ENCODE measurements at regions not wholly inside any gene's neighbourhood (a gene's known extent, or its start where the extent isn't known, plus 50 kb on each side); places are given as distances from the start of the nearest gene placed in this dataset.

DNA sequence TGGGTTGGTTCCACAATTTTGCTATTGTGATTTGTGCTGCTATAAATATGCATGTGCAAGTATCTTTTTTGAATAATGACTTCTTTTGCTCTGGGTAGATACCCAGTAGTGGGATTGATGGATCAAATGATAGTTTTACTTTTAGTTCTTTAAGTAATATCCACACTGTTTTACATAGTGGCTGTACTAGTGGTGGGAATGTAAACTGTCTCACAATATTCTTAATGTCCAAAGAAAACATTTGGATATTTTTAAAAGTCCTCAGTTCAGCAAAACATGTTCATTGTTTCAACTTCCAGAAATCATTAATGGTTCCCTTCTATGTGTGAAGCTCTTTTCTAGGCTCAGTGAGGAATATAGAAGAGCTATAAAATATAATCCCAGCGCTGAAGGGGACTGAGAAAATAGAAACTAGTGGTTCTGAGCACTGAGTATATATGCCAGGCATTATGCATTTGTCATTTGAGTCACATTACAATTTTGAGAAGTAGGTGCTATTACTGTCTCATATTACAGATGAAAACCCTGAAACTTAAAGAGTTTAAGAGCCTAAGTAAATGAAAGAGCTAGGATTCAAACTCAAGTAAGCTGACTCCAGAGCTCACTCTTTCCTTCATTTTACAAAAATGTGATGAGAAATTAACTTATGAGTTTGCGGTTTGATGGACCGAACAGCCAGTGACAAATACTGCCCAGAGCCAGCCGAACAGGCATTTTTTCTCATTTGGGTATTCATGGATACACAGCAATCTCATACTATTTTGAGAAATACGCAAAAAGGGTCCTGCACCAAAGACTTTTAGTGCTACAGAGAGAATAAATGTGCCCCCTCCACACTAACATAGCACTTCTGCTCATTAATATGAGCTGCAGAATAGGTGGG, 250.1 kb downstream of the TBX18 start:
- Histone ChIP-seq H3K36me3 (ENCODE audit: control insufficient read depth, insufficient read depth, low read length) (no peaks in the 10 kb centered on the region), H3K27ac (ENCODE audit: low read depth, low read length) (no peak overlapping the region), H3K27me3 (ENCODE audit: control insufficient read depth, insufficient read depth, low read length) (no peaks in the 10 kb centered on the region), H3K9me3 (ENCODE audit: control insufficient read depth, insufficient read depth, low read length) (no peaks in the 10 kb centered on the region), H3K4me1 (ENCODE audit: control insufficient read depth, insufficient read depth, low read length) (no peaks in the 10 kb centered on the region), H3K4me3 (ENCODE audit: low read depth, low read length) (no peak overlapping the region)
- 80% methylated on average over 1 of the region's 5 CpGs for WGBS (ENCODE audit: insufficient coverage)
- no peak for DNase-seq (ENCODE audit: low read depth in 4 of 6, low spot score in 6 of 6)

DNA sequence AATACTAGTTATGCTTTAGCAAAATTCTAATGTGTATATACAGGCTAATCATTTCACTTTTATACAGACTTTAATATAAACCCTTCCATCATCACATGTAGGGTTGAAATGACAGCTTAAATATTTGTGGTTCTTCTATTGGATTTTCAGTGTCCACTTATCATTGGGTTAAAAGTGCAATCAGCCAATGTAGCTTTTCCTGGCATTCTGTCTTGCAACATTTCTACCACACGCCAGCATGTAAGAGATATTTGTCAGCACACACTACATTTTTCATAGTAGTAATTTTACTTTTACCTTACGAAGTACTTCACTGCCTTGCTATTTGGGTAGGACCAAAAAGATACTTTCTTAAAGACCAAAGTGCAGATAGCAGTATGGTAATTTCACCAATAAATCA, 252.0 kb downstream of the TBX18 start:
- Histone ChIP-seq H3K27ac (ENCODE audit: low read depth, low read length) (no peak overlapping the region), H3K4me3 (ENCODE audit: low read depth, low read length) (no peak overlapping the region), H3K9me3 (ENCODE audit: control insufficient read depth, insufficient read depth, low read length) (no peaks in the 10 kb centered on the region), H3K36me3 (ENCODE audit: control insufficient read depth, insufficient read depth, low read length) (no peaks in the 10 kb centered on the region), H3K4me1 (ENCODE audit: control insufficient read depth, insufficient read depth, low read length) (no peaks in the 10 kb centered on the region), H3K27me3 (ENCODE audit: control insufficient read depth, insufficient read depth, low read length) (no peaks in the 10 kb centered on the region)
- DNase-seq (ENCODE audit: low read depth in 4 of 6, low spot score in 6 of 6), result no peak
- WGBS (ENCODE audit: insufficient coverage), result no CpG with 5 or more reads among the region's 2 CpGs

DNA sequence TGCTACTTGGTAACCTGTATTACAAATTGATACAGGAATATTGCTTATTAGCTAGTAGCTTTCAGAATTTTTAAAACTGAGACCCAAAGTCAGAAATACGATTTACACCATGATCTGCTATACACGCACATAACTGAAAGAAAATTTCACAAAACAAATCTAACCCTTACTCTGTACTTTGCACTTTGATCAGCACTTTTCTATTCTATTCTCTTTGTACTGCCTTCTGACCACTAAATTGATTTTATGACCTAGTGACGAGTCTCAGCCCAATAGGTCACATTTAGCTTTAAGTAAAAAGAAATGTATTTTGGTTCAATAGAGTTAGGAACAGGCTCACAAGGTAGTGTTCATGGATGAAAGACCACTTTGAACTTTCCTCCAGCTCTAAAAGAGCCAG, 252.5 kb downstream of the TBX18 start:
- no peaks in the 10 kb centered on the region for H3K27me3 ChIP-seq (ENCODE audit: control insufficient read depth, insufficient read depth, low read length)
- no peak for DNase-seq (ENCODE audit: low read depth in 4 of 6, low spot score in 6 of 6)
- no peaks in the 10 kb centered on the region for H3K4me1 ChIP-seq (ENCODE audit: control insufficient read depth, insufficient read depth, low read length)
- H3K27ac ChIP-seq (ENCODE audit: low read depth, low read length), result no peak overlapping the region
- 90% methylated on average over 2 of the region's 3 CpGs for WGBS (ENCODE audit: insufficient coverage)
- H3K36me3 ChIP-seq (ENCODE audit: control insufficient read depth, insufficient read depth, low read length), result no peaks in the 10 kb centered on the region
- H3K9me3 ChIP-seq (ENCODE audit: control insufficient read depth, insufficient read depth, low read length), result no peaks in the 10 kb centered on the region
- H3K4me3 ChIP-seq (ENCODE audit: low read depth, low read length), result no peak overlapping the region

DNA sequence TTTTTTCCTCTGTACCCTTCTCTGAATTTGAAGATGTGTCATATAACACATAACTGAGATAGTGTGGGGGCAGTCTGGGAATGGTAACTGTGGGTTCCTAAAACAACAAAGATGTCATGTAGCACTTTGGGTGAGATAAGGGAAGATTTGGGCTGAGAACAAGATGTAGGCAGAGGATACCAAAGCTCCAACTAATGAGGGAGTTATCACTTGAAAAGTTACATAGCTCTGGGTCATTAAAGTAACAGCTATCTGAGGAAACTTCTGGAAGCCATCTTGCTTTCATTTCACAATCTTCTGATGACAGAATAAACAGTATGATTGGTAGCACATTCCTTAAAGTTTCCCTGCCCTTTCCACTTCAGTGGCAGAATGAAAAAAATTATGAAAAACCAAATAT, 255.4 kb downstream of the TBX18 start:
- H3K27me3 ChIP-seq (ENCODE audit: control insufficient read depth, insufficient read depth, low read length), result no peaks in the 10 kb centered on the region
- H3K9me3 ChIP-seq (ENCODE audit: control insufficient read depth, insufficient read depth, low read length), result no peaks in the 10 kb centered on the region
- H3K4me1 ChIP-seq (ENCODE audit: control insufficient read depth, insufficient read depth, low read length), result no peaks in the 10 kb centered on the region
- no peak for DNase-seq (ENCODE audit: low read depth in 4 of 6, low spot score in 6 of 6)
- H3K27ac ChIP-seq (ENCODE audit: low read depth, low read length), result no peak overlapping the region
- H3K36me3 ChIP-seq (ENCODE audit: control insufficient read depth, insufficient read depth, low read length), result no peaks in the 10 kb centered on the region
- H3K4me3 ChIP-seq (ENCODE audit: low read depth, low read length), result no peak overlapping the region

DNA sequence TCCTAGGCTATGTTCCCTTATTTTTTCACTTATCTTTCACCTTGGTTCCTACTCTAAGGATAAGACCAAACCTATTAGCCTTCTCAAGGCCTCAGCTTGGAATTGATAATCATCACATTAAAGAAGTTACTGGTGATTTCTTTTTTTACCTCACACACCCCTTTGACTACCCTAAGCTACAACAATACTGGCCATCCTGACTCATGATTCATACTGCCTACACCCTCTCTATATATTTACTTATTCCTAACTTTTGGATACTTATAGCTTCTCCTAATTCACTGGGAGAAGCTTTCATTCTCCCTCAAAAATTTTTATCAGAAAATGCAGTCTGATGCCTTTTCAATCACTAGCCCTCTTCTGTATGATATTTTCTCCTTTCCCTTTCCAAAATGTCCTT, 256.1 kb downstream of the TBX18 start:
- no peaks in the 10 kb centered on the region for H3K36me3 ChIP-seq (ENCODE audit: control insufficient read depth, insufficient read depth, low read length)
- no peak for DNase-seq (ENCODE audit: low read depth in 4 of 6, low spot score in 6 of 6)
- H3K27ac ChIP-seq (ENCODE audit: low read depth, low read length), result no peak overlapping the region
- no peaks in the 10 kb centered on the region for H3K27me3 ChIP-seq (ENCODE audit: control insufficient read depth, insufficient read depth, low read length)
- no peak overlapping the region for H3K4me3 ChIP-seq (ENCODE audit: low read depth, low read length)
- no peaks in the 10 kb centered on the region for H3K4me1 ChIP-seq (ENCODE audit: control insufficient read depth, insufficient read depth, low read length)
- no peaks in the 10 kb centered on the region for H3K9me3 ChIP-seq (ENCODE audit: control insufficient read depth, insufficient read depth, low read length)

DNA sequence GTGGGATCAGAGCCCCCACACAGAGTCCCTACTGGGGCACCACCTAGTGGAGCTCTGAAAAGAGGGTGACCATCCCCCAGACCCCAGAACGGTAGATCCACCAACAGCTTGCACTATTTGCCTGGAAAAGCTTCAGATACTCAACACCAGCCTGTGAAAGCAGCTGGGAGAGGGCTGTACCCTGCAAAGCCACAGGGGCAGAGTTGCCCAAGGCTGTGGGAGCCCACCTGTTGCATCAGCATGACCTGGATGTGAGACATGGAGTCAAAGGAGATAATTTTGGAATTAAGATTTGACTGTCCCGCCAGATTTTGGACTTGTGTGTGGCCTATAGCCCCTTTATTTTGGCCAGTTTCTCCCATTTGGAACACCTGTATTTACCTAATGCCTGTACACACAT, 260.4 kb downstream of the TBX18 start:
- Histone ChIP-seq H3K27ac (ENCODE audit: low read depth, low read length) (no peak overlapping the region), H3K4me3 (ENCODE audit: low read depth, low read length) (no peak overlapping the region), H3K9me3 (ENCODE audit: control insufficient read depth, insufficient read depth, low read length) (peaks cover 2% of the 10 kb centered on the region), H3K27me3 (ENCODE audit: control insufficient read depth, insufficient read depth, low read length) (no peaks in the 10 kb centered on the region), H3K36me3 (ENCODE audit: control insufficient read depth, insufficient read depth, low read length) (no peaks in the 10 kb centered on the region), H3K4me1 (ENCODE audit: control insufficient read depth, insufficient read depth, low read length) (no peaks in the 10 kb centered on the region)
- no CpG with 5 or more reads among the region's 2 CpGs for WGBS (ENCODE audit: insufficient coverage)
- no peak for DNase-seq (ENCODE audit: low read depth in 4 of 6, low spot score in 6 of 6)

DNA sequence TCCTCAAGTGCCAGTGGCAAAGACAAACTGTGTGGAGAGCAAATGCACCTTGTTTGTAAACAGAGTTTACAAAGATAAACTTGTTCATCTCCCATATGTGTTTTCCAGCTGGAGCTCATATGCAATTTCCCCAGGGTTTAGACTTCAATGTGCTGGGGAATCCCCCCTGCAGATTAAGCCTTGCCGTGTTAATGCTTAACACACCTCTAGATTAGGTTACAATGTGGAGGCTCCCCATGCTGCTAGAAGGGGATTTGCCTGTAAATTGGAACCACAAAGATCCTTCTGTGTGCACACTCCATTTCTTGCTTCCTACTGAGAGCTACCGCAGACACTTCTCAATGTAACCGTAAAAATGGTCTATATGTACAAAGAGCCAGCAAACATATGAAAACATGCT, 263.1 kb downstream of the TBX18 start:
- peaks cover 2% of the 10 kb centered on the region for H3K9me3 ChIP-seq (ENCODE audit: control insufficient read depth, insufficient read depth, low read length)

DNA sequence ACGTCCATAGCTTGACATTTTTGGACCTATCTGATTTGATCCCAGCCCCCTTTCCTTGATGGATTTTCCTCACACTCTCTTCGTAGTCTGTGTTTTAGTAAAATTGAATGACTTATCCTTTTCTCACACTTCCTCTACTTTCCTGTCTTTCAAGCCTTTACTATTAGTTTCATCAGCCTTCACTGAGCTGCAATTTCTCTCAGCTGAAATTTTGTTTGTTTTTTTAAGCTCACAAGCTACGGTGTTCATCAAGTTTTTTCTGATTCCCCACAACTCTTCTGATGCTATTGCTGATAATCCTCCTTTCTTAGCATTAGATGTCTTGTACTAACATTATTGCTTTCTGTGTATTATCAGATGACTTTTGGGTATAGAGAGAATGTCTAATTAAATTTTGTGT, 263.7 kb downstream of the TBX18 start:
- no peaks in the 10 kb centered on the region for H3K36me3 ChIP-seq (ENCODE audit: control insufficient read depth, insufficient read depth, low read length)
- no peaks in the 10 kb centered on the region for H3K27me3 ChIP-seq (ENCODE audit: control insufficient read depth, insufficient read depth, low read length)
- no CpG with 5 or more reads among the region's 3 CpGs for WGBS (ENCODE audit: insufficient coverage)
- H3K27ac ChIP-seq (ENCODE audit: low read depth, low read length), result no peak overlapping the region
- H3K4me1 ChIP-seq (ENCODE audit: control insufficient read depth, insufficient read depth, low read length), result no peaks in the 10 kb centered on the region
- H3K9me3 ChIP-seq (ENCODE audit: control insufficient read depth, insufficient read depth, low read length), result peaks cover 2% of the 10 kb centered on the region
- no peak overlapping the region for H3K4me3 ChIP-seq (ENCODE audit: low read depth, low read length)
- no peak for DNase-seq (ENCODE audit: low read depth in 4 of 6, low spot score in 6 of 6)

More for the DNA sequence above, 263.1 kb downstream of the TBX18 start:
- no peaks in the 10 kb centered on the region for H3K4me1 ChIP-seq (ENCODE audit: control insufficient read depth, insufficient read depth, low read length)
- no peaks in the 10 kb centered on the region for H3K36me3 ChIP-seq (ENCODE audit: control insufficient read depth, insufficient read depth, low read length)
- 80% methylated on average over 1 of the region's 3 CpGs for WGBS (ENCODE audit: insufficient coverage)
- no peak overlapping the region for H3K27ac ChIP-seq (ENCODE audit: low read depth, low read length)
- H3K4me3 ChIP-seq (ENCODE audit: low read depth, low read length), result no peak overlapping the region
- DNase-seq (ENCODE audit: low read depth in 4 of 6, low spot score in 6 of 6), result peak in 1 of 6 donors; percentile 3
- no peaks in the 10 kb centered on the region for H3K27me3 ChIP-seq (ENCODE audit: control insufficient read depth, insufficient read depth, low read length)

DNA sequence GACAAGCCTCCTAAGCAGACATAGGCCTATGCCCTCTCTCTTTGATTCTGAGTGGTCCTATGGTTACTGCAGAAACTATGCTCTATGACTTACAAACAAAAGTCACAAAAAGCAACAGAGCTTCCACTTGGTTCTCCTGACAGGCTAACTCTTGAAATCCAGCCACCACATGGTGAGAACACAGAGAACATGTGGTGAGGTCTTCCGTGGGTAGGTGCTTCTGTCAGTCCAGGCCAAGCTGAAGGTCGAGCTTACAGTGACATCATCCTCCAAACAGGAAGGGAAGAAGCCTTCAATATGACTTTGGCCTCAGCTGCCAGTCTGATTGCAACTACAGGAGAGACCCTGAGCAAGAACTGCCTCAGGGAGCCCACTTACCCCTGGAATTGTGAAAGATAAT, 265.5 kb downstream of the TBX18 start:
- WGBS (ENCODE audit: insufficient coverage), result 80% methylated on average over 2 of the region's 2 CpGs
- Histone ChIP-seq H3K27ac (ENCODE audit: low read depth, low read length) (no peak overlapping the region), H3K4me1 (ENCODE audit: control insufficient read depth, insufficient read depth, low read length) (no peaks in the 10 kb centered on the region), H3K36me3 (ENCODE audit: control insufficient read depth, insufficient read depth, low read length) (no peaks in the 10 kb centered on the region), H3K27me3 (ENCODE audit: control insufficient read depth, insufficient read depth, low read length) (no peaks in the 10 kb centered on the region), H3K4me3 (ENCODE audit: low read depth, low read length) (no peak overlapping the region), H3K9me3 (ENCODE audit: control insufficient read depth, insufficient read depth, low read length) (peaks cover 2% of the 10 kb centered on the region)
- no peak for DNase-seq (ENCODE audit: low read depth in 4 of 6, low spot score in 6 of 6)

Measured in spinal cord (tissue), 9 donors.